Neural progenitor cell (in vitro differentiated cells): ENCODE measurements at regions not wholly inside any gene's neighbourhood (a gene's known extent, or its start where the extent isn't known, plus 50 kb on each side); places are given as distances from the start of the nearest gene placed in this dataset.
A peak's percentile ranks its signal among the peaks of the same experiment; 100 is the strongest.
"Not testable (repeated sequence)": the region's sequence is repeated elsewhere in the genome, so short reads cannot be mapped to it uniquely, and the experiment has no call there.

ENCODE experiments used
- DNase-seq: peaks from one replicate; pipeline ENCODE4 v3.0.0-alpha.2; 2016; ENCODE audit warnings: low spot score
- H2AFZ ChIP-seq: fragments of 200-600 bp; sonication (generic); replicated peaks from 2 replicates; pipeline ENCODE4 v1.6.1; 2016; ENCODE audit warnings: antibody characterized with exemption
- H3F3A ChIP-seq: fragments of 200-600 bp; sonication (generic); 2 replicates; pipeline ENCODE4 v1.6.1; 2016; ENCODE audit warnings: antibody characterized with exemption, low read depth
- H3K27ac ChIP-seq: fragments of 200-600 bp; sonication (generic); 2 replicates; pipeline ENCODE4 v1.5.1; 2016; ENCODE audit warnings: mild to moderate bottlenecking
- H3K27me3 ChIP-seq: fragments of 200-600 bp; sonication (generic); 2 replicates; pipeline ENCODE4 v1.6.1; 2016; ENCODE audit warnings: mild to moderate bottlenecking, moderate library complexity
- H3K36me3 ChIP-seq: fragments of 200-600 bp; sonication (generic); 2 replicates; pipeline ENCODE4 v1.5.1; 2016
- H3K4me1 ChIP-seq: fragments of 200-600 bp; sonication (generic); 2 replicates; pipeline ENCODE4 v1.6.1; 2016; ENCODE audit warnings: mixed run types
- H3K4me2 ChIP-seq: fragments of 200-600 bp; sonication (generic); 2 replicates; pipeline ENCODE4 v1.6.1; 2016
- H3K4me3 ChIP-seq: fragments of 200-600 bp; sonication (generic); 2 replicates; pipeline ENCODE4 v1.5.1; 2016
- H3K79me2 ChIP-seq: fragments of 200-600 bp; sonication (generic); 2 replicates; pipeline ENCODE4 v1.6.1; 2016; ENCODE audit warnings: low read depth
- H3K9ac ChIP-seq: fragments of 200-600 bp; sonication (generic); 2 replicates; pipeline ENCODE4 v1.6.1; 2016
- H3K9me3 ChIP-seq: fragments of 200-600 bp; sonication (generic); 2 replicates; pipeline ENCODE4 v1.5.1; 2016; ENCODE audit warnings: low read depth
- H4K20me1 ChIP-seq: fragments of 200-600 bp; sonication (generic); 2 replicates; pipeline ENCODE4 v1.6.1; 2016; ENCODE audit warnings: low read depth
- H3K27ac Mint-ChIP-seq: 3 replicates; pipeline ENCODE4 v1.8.0; 2021; ENCODE audit warnings: mixed read lengths
- H3K27me3 Mint-ChIP-seq: 2 replicates; pipeline ENCODE4 v1.8.0; 2022; ENCODE audit warnings: low read depth, mild to moderate bottlenecking, inconsistent platforms, moderate library complexity, mixed read lengths; ENCODE audit not compliant: insufficient read depth
- H3K36me3 Mint-ChIP-seq: 3 replicates; pipeline ENCODE4 v1.8.0; 2021; ENCODE audit warnings: mixed read lengths
- H3K4me1 Mint-ChIP-seq: 3 replicates; pipeline ENCODE4 v1.8.0; 2021; ENCODE audit warnings: mixed read lengths
- H3K4me3 Mint-ChIP-seq: 3 replicates; pipeline ENCODE4 v1.8.0; 2021; ENCODE audit warnings: mild to moderate bottlenecking, moderate library complexity, mixed read lengths
- H3K9me3 Mint-ChIP-seq: 3 replicates; pipeline ENCODE4 v1.8.0; 2020; ENCODE audit warnings: mixed read lengths
- CTCF ChIP-seq: fragments of 200-600 bp; sonication (generic); IDR thresholded peaks from 2 replicates; pipeline ENCODE4 v1.5.1; 2017; ENCODE audit warnings: antibody characterized with exemption, mild to moderate bottlenecking
- EZH2 ChIP-seq: fragments of 200-600 bp; sonication (generic); IDR thresholded peaks from 2 replicates; pipeline ENCODE4 v1.6.1; 2017; ENCODE audit warnings: antibody characterized with exemption, mild to moderate bottlenecking, moderate library complexity
- EZH2phosphoT487 ChIP-seq: fragments of 200-600 bp; sonication (generic); IDR thresholded peaks from 2 replicates; pipeline ENCODE4 v1.6.1; 2017; ENCODE audit warnings: antibody characterized with exemption

- H3K79me2 ChIP-seq, result no peaks in the 10 kb centered on the region
- H3K27ac ChIP-seq, result no peak overlapping the region
- Mint-ChIP-seq H3K4me1 (peaks cover 34% of the 10 kb centered on the region), H3K27me3 (peaks cover 6% of the 10 kb centered on the region), H3K4me3 (no peak overlapping the region), H3K27ac (no peak overlapping the region), H3K9me3 (no peaks in the 10 kb centered on the region), H3K36me3 (no peaks in the 10 kb centered on the region)
- H3K4me3 ChIP-seq, result no peak overlapping the region
- H2AFZ ChIP-seq, result no peak overlapping the region
- H3K9me3 ChIP-seq, result no peaks in the 10 kb centered on the region
- peaks cover 23% of the 10 kb centered on the region for H3K4me1 ChIP-seq
- H3K27me3 ChIP-seq, result no peaks in the 10 kb centered on the region
- peaks cover 19% of the 10 kb centered on the region for H3F3A ChIP-seq
- H3K36me3 ChIP-seq, result no peaks in the 10 kb centered on the region
- no peak overlapping the region for H3K9ac ChIP-seq
- no peaks in the 10 kb centered on the region for H4K20me1 ChIP-seq
- no peak for TF ChIP-seq CTCF
- no peak for TF ChIP-seq EZH2phosphoT487
- TF ChIP-seq EZH2, result no peak
- no peak overlapping the region for H3K4me2 ChIP-seq
- DNase-seq, result no peak
Measured at GRCh38 chr6:43929511-43929910, 159.5 kb downstream of the VEGFA start.

- no peaks in the 10 kb centered on the region for H3K36me3 Mint-ChIP-seq
- DNase-seq, result no peak
- Histone ChIP-seq H2AFZ (no peak overlapping the region), H3K36me3 (no peaks in the 10 kb centered on the region), H4K20me1 (no peaks in the 10 kb centered on the region), H3K9ac (no peak overlapping the region), H3K79me2 (no peaks in the 10 kb centered on the region), H3K4me3 (no peak overlapping the region), H3K27me3 (no peaks in the 10 kb centered on the region), H3K4me2 (no peak overlapping the region), H3K4me1 (peaks cover 14% of the 10 kb centered on the region), H3K27ac (no peak overlapping the region), H3F3A (peaks cover 19% of the 10 kb centered on the region), H3K9me3 (no peaks in the 10 kb centered on the region)
- peaks cover 21% of the 10 kb centered on the region for H3K4me1 Mint-ChIP-seq
- no peaks in the 10 kb centered on the region for H3K9me3 Mint-ChIP-seq
- peak overlapping the region; percentile 96 for H3K27ac Mint-ChIP-seq
- peaks cover 4% of the 10 kb centered on the region for H3K27me3 Mint-ChIP-seq
- no peak overlapping the region for H3K4me3 Mint-ChIP-seq
- TF ChIP-seq EZH2, result no peak
- no peak for TF ChIP-seq EZH2phosphoT487
- TF ChIP-seq CTCF, result no peak
Measured at GRCh38 chr6:43927532-43928210, 157.7 kb downstream of the VEGFA start.

GRCh38 chr6:43926634-43927531, 156.9 kb downstream of the VEGFA start:
- Histone ChIP-seq H3K4me1 (peaks cover 14% of the 10 kb centered on the region), H3K27me3 (no peaks in the 10 kb centered on the region), H3K36me3 (no peaks in the 10 kb centered on the region), H3K27ac (peak overlapping the region; percentile 36), H3F3A (peaks cover 19% of the 10 kb centered on the region), H2AFZ (peak overlapping the region; percentile 28), H3K79me2 (no peaks in the 10 kb centered on the region), H3K4me2 (peak overlapping the region; percentile 33), H4K20me1 (no peaks in the 10 kb centered on the region), H3K9ac (no peak overlapping the region), H3K9me3 (no peaks in the 10 kb centered on the region), H3K4me3 (no peak overlapping the region)
- Mint-ChIP-seq H3K27ac (peak overlapping the region; percentile 96), H3K36me3 (no peaks in the 10 kb centered on the region), H3K4me1 (peaks cover 19% of the 10 kb centered on the region), H3K9me3 (no peaks in the 10 kb centered on the region), H3K27me3 (peaks cover 4% of the 10 kb centered on the region), H3K4me3 (peak overlapping the region; percentile 41)
- peak; percentile 72 for DNase-seq
- TF ChIP-seq EZH2 (no peak), EZH2phosphoT487 (no peak), CTCF (no peak)

GRCh38 chr6:43925636-43926139, 155.7 kb downstream of the VEGFA start:
- not testable (repeated sequence) for H3K9me3 Mint-ChIP-seq, H3K9me3 ChIP-seq, H4K20me1 ChIP-seq, H3K79me2 ChIP-seq, H3K27me3 ChIP-seq, DNase-seq, H3K4me3 Mint-ChIP-seq, H3K4me3 ChIP-seq, H3K9ac ChIP-seq, H3K36me3 Mint-ChIP-seq, H2AFZ ChIP-seq, H3K27ac ChIP-seq, H3K4me2 ChIP-seq, H3K36me3 ChIP-seq, H3K27me3 Mint-ChIP-seq
- H3K4me1 Mint-ChIP-seq, result peaks cover 22% of the 10 kb centered on the region
- peaks cover 19% of the 10 kb centered on the region for H3F3A ChIP-seq
- H3K27ac Mint-ChIP-seq, result peak overlapping the region; percentile 91
- peaks cover 14% of the 10 kb centered on the region for H3K4me1 ChIP-seq
